ENCODE measurements at regions not wholly inside any gene's neighbourhood (a gene's known extent, or its start where the extent isn't known, plus 50 kb on each side); places are given as distances from the start of the nearest gene placed in this dataset.
A peak's percentile ranks its signal among the peaks of the same experiment; 100 is the strongest.
"Not testable (repeated sequence)": the region's sequence is repeated elsewhere in the genome, so short reads cannot be mapped to it uniquely, and the experiment has no call there.

GRCh38 chr2:109049022-109049421 is 60.0 kb upstream of the EDAR start:
- no peak for DNase-seq (ENCODE audit: low read depth)

- no peak for DNase-seq (ENCODE audit: low read depth)
Measured at GRCh38 chr2:109048163-109048562, 59.1 kb upstream of the EDAR start.

- not testable (repeated sequence) for DNase-seq (ENCODE audit: low read depth)
Measured at GRCh38 chr2:109047569-109047968, 58.5 kb upstream of the EDAR start.

GRCh38 chr2:109046925-109047508 is 58.0 kb upstream of the EDAR start:
- peak; percentile 19 for DNase-seq (ENCODE audit: low read depth)

GRCh38 chr2:109045505-109045904 is 56.5 kb upstream of the EDAR start:
- DNase-seq (ENCODE audit: low read depth) = no peak

GRCh38 chr2:109038992-109039391 is 50.0 kb upstream of the EDAR start:
- no peak for DNase-seq (ENCODE audit: low read depth)
